Right lobe of liver (tissue), 6 donors: ENCODE measurements at regions not wholly inside any gene's neighbourhood (a gene's known extent, or its start where the extent isn't known, plus 50 kb on each side); places are given as distances from the start of the nearest gene placed in this dataset.
A peak's percentile ranks its signal among the peaks of the same experiment; 100 is the strongest.

Source experiments
- ATAC-seq, 4 donors: fragments of 200-7000 bp; cut with Tn5 transposase; one replicate each; pipeline ENCODE4 v1.9.1; 2020; ENCODE audit warnings: mild to moderate bottlenecking in 4 of 4, moderate library complexity in 4 of 4
- DNase-seq, 3 donors: peaks; one replicate each; pipeline ENCODE4 v3.0.0-alpha.2; 2020
- H3K27ac ChIP-seq, 3 donors: fragments of 200-600 bp; one replicate each; pipeline ENCODE4 v1.8.0; 2022
- H3K27me3 ChIP-seq, 2 donors: fragments of 200-600 bp; one replicate each; pipeline ENCODE4 v1.8.0; 2022
- H3K36me3 ChIP-seq, 4 donors: fragments of 200-600 bp; sonication (generic) in 1 of 4; one replicate each; pipeline versions ENCODE4 v1.5.1 to v1.8.0; 2017 to 2022; ENCODE audit warnings: control low read depth in 1 of 4
- H3K4me1 ChIP-seq, 4 donors: fragments of 200-600 bp; sonication (generic) in 1 of 4; one replicate each; pipeline versions ENCODE4 v1.5.1 to v1.8.0; 2017 to 2022; ENCODE audit warnings: control low read depth in 1 of 4
- H3K4me3 ChIP-seq, 3 donors: fragments of 200-600 bp; one replicate each; pipeline ENCODE4 v1.8.0; 2022
- H3K9me3 ChIP-seq, 4 donors: fragments of 200-600 bp; sonication (generic) in 1 of 4; one replicate each; pipeline versions ENCODE4 v1.5.1 to v1.8.0; 2017 to 2022; ENCODE audit warnings: control low read depth in 1 of 4
- CTCF ChIP-seq, 4 donors: fragments of 200-600 bp in 3 of 4; fragments of 450-650 bp in 1 of 4; IDR thresholded peaks; one replicate each; pipeline versions ENCODE4 v1.5.1 to v1.8.0; 2016 to 2022; ENCODE audit warnings: antibody characterized with exemption in 4 of 4, mild to moderate bottlenecking in 2 of 4
- POLR2A ChIP-seq: fragments of 450-650 bp; IDR thresholded peaks from one replicate; pipeline ENCODE4 v1.6.1; 2017; ENCODE audit warnings: antibody characterized with exemption, mild to moderate bottlenecking
- whole genome bisulfite sequencing: methylation state at CpG from one replicate; pipeline ENCODE4 v1.1.6; 2018; ENCODE audit warnings: low coverage, low lambda C conversion rate; ENCODE audit not compliant: insufficient coverage; ENCODE audit errors: missing lambda C conversion rate; 5-methylcytosine and 5-hydroxymethylcytosine counted together
- intact Hi-C, 2 donors: fragments of 100-400 bp; cut with DNase I; formaldehyde crosslinking; loops; one replicate each; pipeline versions ENCODE4 v1.11.2 to v1.14.1; 2022
- donor health status: DM: no; HTN: yes; CAD: no.
- donor health status: DM: no; HTN: no; CAD: no.
- donor health status: DM: no; HTN: no; CAD: no.
- donor health status: DM: no; HTN: yes; CAD: no.
- donor health status: DM: no; HTN: yes; CAD: no.

- H3K27me3 ChIP-seq, result no peaks in the 10 kb centered on the region
- ATAC-seq, result peak; percentile 67 to 76 (median 72)
- no peak for DNase-seq
- H3K4me1 ChIP-seq, result peaks cover 0 to 13% (median 0%) of the 10 kb centered on the region in 4 donors
- no peak overlapping the region for H3K4me3 ChIP-seq
- 27% methylated on average over 5 of the region's 5 CpGs for WGBS
- H3K9me3 ChIP-seq, result peaks cover 0 to 7% (median 4%) of the 10 kb centered on the region in 4 donors
- no peak for TF ChIP-seq POLR2A
- TF ChIP-seq CTCF (IDR thresholded peaks at IDR 0.05), result no peak
- intact Hi-C loops, result no loop called here
- peak overlapping the region; percentile 26 to 61 (median 59) for H3K27ac ChIP-seq
- H3K36me3 ChIP-seq, result no peaks in the 10 kb centered on the region
These were observed 406.5 kb downstream of the DUSP10 start for GRCh38 chr1:221335161-221336101.

GRCh38 chr1:221336126-221336525, 405.8 kb downstream of the DUSP10 start:
- Histone ChIP-seq H3K4me1 (peaks cover 0 to 13% (median 0%) of the 10 kb centered on the region in 4 donors), H3K4me3 (no peak overlapping the region), H3K27me3 (no peaks in the 10 kb centered on the region), H3K27ac (peak overlapping the region; percentile 6 to 61 (median 59)), H3K36me3 (no peaks in the 10 kb centered on the region), H3K9me3 (peaks cover 0 to 7% (median 4%) of the 10 kb centered on the region in 4 donors)
- no peak for TF ChIP-seq CTCF (IDR thresholded peaks at IDR 0.05)
- TF ChIP-seq POLR2A, result no peak
- DNase-seq (no peak), ATAC-seq (peak; percentile 30 to 58 (median 50))
- WGBS, result 32% methylated on average over 2 of the region's 2 CpGs
- intact Hi-C loops, result no loop called here

- ATAC-seq (no peak), DNase-seq (no peak)
- no peaks in the 10 kb centered on the region for H3K36me3 ChIP-seq
- WGBS, result 62% methylated on average over 2 of the region's 2 CpGs
- no peaks in the 10 kb centered on the region for H3K27me3 ChIP-seq
- intact Hi-C loops, result no loop called here
- TF ChIP-seq POLR2A (no peak), CTCF (IDR thresholded peaks at IDR 0.05) (no peak)
- peaks cover 0 to 13% (median 0%) of the 10 kb centered on the region in 4 donors for H3K4me1 ChIP-seq
- no peak overlapping the region for H3K27ac ChIP-seq
- H3K4me3 ChIP-seq, result no peak overlapping the region
- peaks cover 0 to 1% (median 0%) of the 10 kb centered on the region in 4 donors for H3K9me3 ChIP-seq
These were observed 404.8 kb downstream of the DUSP10 start for GRCh38 chr1:221337106-221337505.

- no peak for ATAC-seq
These were observed 398.8 kb downstream of the DUSP10 start for GRCh38 chr1:221343136-221343535.

More at GRCh38 chr1:221343136-221343535, 398.8 kb downstream of the DUSP10 start:
- no peak for DNase-seq
- no peaks in the 10 kb centered on the region for H3K36me3 ChIP-seq
- H3K4me3 ChIP-seq, result no peak overlapping the region
- H3K27ac ChIP-seq, result no peak overlapping the region
- no peaks in the 10 kb centered on the region for H3K9me3 ChIP-seq
- H3K4me1 ChIP-seq, result no peaks in the 10 kb centered on the region
- no peak for TF ChIP-seq CTCF (IDR thresholded peaks at IDR 0.05)
- no peak for TF ChIP-seq POLR2A
- no peaks in the 10 kb centered on the region for H3K27me3 ChIP-seq
- intact Hi-C loops, result no loop called here
